ENCODE measurements at regions not wholly inside any gene's neighbourhood (a gene's known extent, or its start where the extent isn't known, plus 50 kb on each side); places are given as distances from the start of the nearest gene placed in this dataset.

DNA sequence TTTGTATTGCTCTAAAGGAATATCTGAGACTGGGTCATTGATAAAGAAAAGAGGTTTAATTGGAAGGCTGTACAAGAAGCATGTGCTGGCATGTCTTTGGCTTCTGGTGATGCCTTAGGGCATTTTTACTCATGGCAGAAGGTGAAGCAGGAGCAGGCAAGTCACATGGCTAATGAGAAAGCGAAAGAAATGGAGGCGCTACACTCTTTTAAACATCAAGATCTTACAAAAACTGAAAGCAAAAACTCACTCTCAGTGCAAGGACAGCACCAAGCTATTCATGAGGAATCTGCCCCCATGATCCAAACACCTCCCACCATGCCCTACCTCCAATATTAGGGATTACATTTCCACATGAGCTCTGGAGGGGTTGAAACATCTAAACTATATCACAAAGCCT, 1458.8 kb upstream of the ACO1 start:
- TF ChIP-seq, protein P1, sequence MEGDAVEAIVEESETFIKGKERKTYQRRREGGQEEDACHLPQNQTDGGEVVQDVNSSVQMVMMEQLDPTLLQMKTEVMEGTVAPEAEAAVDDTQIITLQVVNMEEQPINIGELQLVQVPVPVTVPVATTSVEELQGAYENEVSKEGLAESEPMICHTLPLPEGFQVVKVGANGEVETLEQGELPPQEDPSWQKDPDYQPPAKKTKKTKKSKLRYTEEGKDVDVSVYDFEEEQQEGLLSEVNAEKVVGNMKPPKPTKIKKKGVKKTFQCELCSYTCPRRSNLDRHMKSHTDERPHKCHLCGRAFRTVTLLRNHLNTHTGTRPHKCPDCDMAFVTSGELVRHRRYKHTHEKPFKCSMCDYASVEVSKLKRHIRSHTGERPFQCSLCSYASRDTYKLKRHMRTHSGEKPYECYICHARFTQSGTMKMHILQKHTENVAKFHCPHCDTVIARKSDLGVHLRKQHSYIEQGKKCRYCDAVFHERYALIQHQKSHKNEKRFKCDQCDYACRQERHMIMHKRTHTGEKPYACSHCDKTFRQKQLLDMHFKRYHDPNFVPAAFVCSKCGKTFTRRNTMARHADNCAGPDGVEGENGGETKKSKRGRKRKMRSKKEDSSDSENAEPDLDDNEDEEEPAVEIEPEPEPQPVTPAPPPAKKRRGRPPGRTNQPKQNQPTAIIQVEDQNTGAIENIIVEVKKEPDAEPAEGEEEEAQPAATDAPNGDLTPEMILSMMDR (IDR thresholded peaks at IDR 0.05; ENCODE audit: extremely low read depth in 1 of 2, insufficient read depth in 1 of 2, low read depth in 1 of 2, low read length in 2 of 2), result no peak
- TF ChIP-seq POLR2A (IDR thresholded peaks at IDR 0.05; ENCODE audit: low read depth, low read length) (no peak), GATA2 (IDR thresholded peaks at IDR 0.05; ENCODE audit: insufficient read depth, insufficient read length, low read depth, low read length) (no peak), FOS (IDR thresholded peaks at IDR 0.05; ENCODE audit: borderline replicate concordance, insufficient read depth, low read length) (no peak), EZH2 (IDR thresholded peaks at IDR 0.05; ENCODE audit: borderline replicate concordance, low read depth, low read length, severe bottlenecking) (no peak), MYC (IDR thresholded peaks at IDR 0.05; ENCODE audit: low read depth, low read length) (no peak)
